Memory B cell (primary cell): ENCODE measurements at regions not wholly inside any gene's neighbourhood (a gene's known extent, or its start where the extent isn't known, plus 50 kb on each side); places are given as distances from the start of the nearest gene placed in this dataset.
"Not testable (repeated sequence)": the region's sequence is repeated elsewhere in the genome, so short reads cannot be mapped to it uniquely, and the experiment has no call there.

Experiments used
- ATAC-seq: fragments of 150-1000 bp; cut with Tn5 transposase; 2 replicates; pipeline ENCODE4 v1.10.0; 2021; ENCODE audit warnings: low read depth, mild to moderate bottlenecking, moderate library complexity
- DNase-seq, 2 donors: peaks; one replicate each; pipeline ENCODE4 v3.0.0; 2022; ENCODE audit warnings: low spot score in 2 of 2
- H3K27ac Mint-ChIP-seq: one replicate; pipeline ENCODE4 v1.8.0; 2022; ENCODE audit warnings: mild to moderate bottlenecking, moderate library complexity, mixed read lengths
- H3K27me3 Mint-ChIP-seq: one replicate; pipeline ENCODE4 v1.8.0; 2022; ENCODE audit warnings: mixed read lengths
- H3K36me3 Mint-ChIP-seq: one replicate; pipeline ENCODE4 v1.8.0; 2022; ENCODE audit warnings: mild to moderate bottlenecking, mixed read lengths
- H3K4me1 Mint-ChIP-seq: one replicate; pipeline ENCODE4 v1.8.0; 2022; ENCODE audit warnings: mixed read lengths
- H3K4me3 Mint-ChIP-seq: one replicate; pipeline ENCODE4 v1.8.0; 2022; ENCODE audit warnings: mild to moderate bottlenecking, moderate library complexity, mixed read lengths
- H3K9me3 Mint-ChIP-seq: one replicate; pipeline ENCODE4 v1.8.0; 2022; ENCODE audit warnings: mixed read lengths

DNA sequence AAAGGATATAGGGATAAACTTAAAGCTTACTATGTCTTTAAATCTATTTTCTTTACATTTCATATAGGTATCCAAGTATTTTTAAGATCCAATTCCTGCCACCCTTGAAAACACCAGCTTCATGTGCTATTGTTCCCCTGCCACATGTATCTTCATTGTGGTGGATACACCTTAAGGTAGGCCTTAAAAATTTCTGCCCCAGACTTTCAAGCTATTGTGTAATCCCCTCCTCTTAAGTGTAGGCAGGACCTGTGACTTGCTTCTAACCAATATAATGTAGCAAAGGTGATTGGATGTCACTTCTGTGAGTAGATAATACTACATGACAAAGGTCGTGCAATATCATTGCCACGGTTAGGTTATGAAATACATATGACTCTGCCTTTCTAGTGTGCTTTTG, 119.5 kb downstream of the RAD51AP2 start:
- DNase-seq, result no peak
- H3K27ac Mint-ChIP-seq, result no peak overlapping the region
- no peak for ATAC-seq
- H3K4me1 Mint-ChIP-seq, result no peaks in the 10 kb centered on the region
- H3K27me3 Mint-ChIP-seq, result peaks cover 1% of the 10 kb centered on the region
- H3K4me3 Mint-ChIP-seq, result no peak overlapping the region
- H3K9me3 Mint-ChIP-seq, result peaks cover 10% of the 10 kb centered on the region
- no peaks in the 10 kb centered on the region for H3K36me3 Mint-ChIP-seq

DNA sequence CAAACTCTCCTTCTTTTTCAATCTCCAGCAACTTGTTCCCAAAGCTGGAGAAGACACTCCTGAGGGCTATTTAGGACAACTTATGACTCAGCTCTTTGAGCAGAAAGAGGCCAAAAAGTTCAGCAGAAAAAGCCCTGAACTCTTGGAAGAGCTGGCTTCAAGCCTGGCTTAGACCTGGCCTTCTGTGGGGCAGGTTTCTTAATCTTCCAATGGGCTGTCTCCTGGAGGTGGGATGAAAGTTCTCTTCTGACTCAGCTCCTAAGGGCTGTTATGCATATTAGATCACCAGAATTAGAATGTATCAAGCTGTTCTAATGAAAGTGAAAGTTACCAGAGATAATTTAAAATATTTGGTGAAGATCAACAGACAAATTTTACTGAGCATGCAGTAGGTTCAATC, 129.4 kb downstream of the RAD51AP2 start:
- no peaks in the 10 kb centered on the region for H3K27me3 Mint-ChIP-seq
- ATAC-seq (no peak), DNase-seq (no peak)
- no peaks in the 10 kb centered on the region for H3K4me1 Mint-ChIP-seq
- H3K27ac Mint-ChIP-seq, result no peak overlapping the region
- H3K36me3 Mint-ChIP-seq, result no peaks in the 10 kb centered on the region
- H3K9me3 Mint-ChIP-seq, result peaks cover 4% of the 10 kb centered on the region
- H3K4me3 Mint-ChIP-seq, result no peak overlapping the region

DNA sequence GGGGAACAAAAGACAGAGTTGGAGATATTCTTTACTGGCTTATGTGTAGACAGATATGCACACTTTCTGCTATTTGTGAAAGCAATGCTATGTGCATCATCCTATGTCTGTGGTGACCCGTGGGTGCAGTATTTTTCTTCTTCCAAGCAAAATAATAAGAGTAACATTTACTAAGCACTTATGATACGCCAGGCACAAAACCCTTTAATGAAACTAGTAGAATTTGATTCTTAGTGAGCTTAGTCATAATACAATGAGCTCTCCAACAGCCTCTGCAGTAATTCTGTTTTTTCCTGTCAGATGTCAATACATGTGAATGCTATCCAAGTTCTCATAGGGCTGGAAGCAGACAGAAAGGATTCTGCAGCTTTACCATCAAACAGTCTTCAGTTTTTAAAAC, 130.6 kb downstream of the RAD51AP2 start:
- H3K27ac Mint-ChIP-seq, result no peak overlapping the region
- no peaks in the 10 kb centered on the region for H3K36me3 Mint-ChIP-seq
- H3K27me3 Mint-ChIP-seq, result no peaks in the 10 kb centered on the region
- no peaks in the 10 kb centered on the region for H3K4me1 Mint-ChIP-seq
- ATAC-seq (no peak), DNase-seq (no peak)
- H3K9me3 Mint-ChIP-seq, result peaks cover 4% of the 10 kb centered on the region
- no peak overlapping the region for H3K4me3 Mint-ChIP-seq

DNA sequence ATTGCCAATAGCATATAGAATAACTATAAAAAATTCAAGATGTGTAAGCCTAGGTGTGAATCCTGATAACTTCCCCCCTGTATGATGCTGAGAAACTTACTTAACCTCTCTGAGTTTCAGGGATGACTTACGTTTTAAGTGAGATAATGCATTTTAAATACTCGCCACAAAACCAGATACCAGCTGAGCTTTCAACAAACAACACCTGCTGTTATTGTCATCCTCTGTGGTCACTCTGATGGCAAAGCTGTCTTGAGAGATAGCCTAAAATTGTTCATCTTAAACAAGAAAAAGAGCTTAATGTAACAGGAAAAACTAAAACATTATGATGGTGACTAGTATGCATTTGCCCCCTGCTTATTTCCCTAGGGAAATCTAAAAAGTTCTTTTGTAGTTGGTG, 131.5 kb downstream of the RAD51AP2 start:
- Mint-ChIP-seq H3K4me3 (no peak overlapping the region), H3K36me3 (no peaks in the 10 kb centered on the region), H3K27ac (no peak overlapping the region), H3K9me3 (peaks cover 4% of the 10 kb centered on the region), H3K4me1 (no peaks in the 10 kb centered on the region), H3K27me3 (no peaks in the 10 kb centered on the region)
- DNase-seq (no peak), ATAC-seq (no peak)

DNA sequence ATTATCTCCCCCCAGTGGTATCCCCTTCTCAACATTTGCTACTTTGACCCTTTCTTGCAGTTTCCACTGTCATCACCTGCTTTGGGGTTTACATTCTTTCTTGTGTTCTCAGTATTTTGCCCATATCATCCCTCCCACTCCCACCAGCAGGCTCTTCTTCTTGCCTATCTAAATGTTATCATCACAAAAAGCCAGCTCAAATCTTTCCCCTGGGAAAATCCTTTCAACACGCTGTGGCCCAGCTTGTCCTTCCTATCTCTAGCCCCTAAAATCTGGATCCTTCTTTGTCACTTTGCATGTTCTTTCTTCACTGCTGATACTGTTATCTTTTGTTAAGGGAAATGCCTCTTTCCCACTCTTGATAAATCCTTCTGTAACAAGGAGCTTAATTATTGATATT, 138.2 kb downstream of the RAD51AP2 start:
- no peak overlapping the region for H3K27ac Mint-ChIP-seq
- H3K36me3 Mint-ChIP-seq, result no peaks in the 10 kb centered on the region
- peaks cover 17% of the 10 kb centered on the region for H3K27me3 Mint-ChIP-seq
- no peaks in the 10 kb centered on the region for H3K4me1 Mint-ChIP-seq
- H3K4me3 Mint-ChIP-seq, result no peak overlapping the region
- no peak for DNase-seq
- no peak for ATAC-seq
- peaks cover 1% of the 10 kb centered on the region for H3K9me3 Mint-ChIP-seq

DNA sequence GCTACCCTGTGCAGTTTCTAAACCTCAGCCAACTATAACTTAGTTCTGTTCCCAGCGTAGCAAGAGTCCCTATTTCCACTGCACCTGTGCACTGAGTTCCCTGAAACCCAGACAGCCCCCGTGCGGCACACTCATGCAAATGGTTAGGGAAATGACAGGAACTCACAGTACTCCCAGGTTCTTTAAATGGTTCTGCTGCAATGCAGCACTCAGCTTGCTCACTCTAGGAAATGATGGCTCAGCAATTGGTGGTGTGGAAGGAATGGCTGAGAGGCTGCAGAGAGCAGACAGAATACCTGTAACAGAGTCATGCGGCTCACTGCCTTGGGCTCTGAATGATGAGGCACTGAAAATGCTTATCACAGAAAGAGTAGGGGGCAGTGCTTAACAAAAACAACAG, 143.0 kb downstream of the RAD51AP2 start:
- Mint-ChIP-seq H3K27ac (no peak overlapping the region), H3K4me1 (no peaks in the 10 kb centered on the region), H3K9me3 (peaks cover 1% of the 10 kb centered on the region), H3K36me3 (no peaks in the 10 kb centered on the region), H3K4me3 (no peak overlapping the region), H3K27me3 (peaks cover 17% of the 10 kb centered on the region)
- DNase-seq (no peak), ATAC-seq (no peak)

DNA sequence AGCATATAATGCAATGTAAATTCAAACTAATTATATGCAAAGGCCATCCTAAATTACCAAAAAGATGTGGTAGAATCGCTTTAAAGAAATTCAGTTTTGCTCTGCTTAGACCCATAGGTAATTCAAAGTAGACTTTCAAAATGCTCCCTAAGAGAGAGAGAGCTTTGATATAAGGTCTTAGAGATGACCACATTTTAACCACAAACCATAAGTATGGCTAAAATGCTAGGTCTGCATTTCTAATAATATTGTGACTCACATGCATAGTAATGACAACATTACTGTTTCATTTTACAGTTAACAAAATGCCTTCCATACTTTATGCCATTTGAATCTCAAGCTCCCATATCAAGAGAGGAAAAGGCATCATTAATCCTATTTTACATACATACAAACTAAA, 144.5 kb downstream of the RAD51AP2 start:
- no peak overlapping the region for H3K27ac Mint-ChIP-seq
- DNase-seq, result no peak
- H3K4me1 Mint-ChIP-seq, result no peaks in the 10 kb centered on the region
- peaks cover 12% of the 10 kb centered on the region for H3K27me3 Mint-ChIP-seq
- H3K36me3 Mint-ChIP-seq, result peaks cover 4% of the 10 kb centered on the region
- no peak overlapping the region for H3K4me3 Mint-ChIP-seq
- peaks cover 5% of the 10 kb centered on the region for H3K9me3 Mint-ChIP-seq
- no peak for ATAC-seq

DNA sequence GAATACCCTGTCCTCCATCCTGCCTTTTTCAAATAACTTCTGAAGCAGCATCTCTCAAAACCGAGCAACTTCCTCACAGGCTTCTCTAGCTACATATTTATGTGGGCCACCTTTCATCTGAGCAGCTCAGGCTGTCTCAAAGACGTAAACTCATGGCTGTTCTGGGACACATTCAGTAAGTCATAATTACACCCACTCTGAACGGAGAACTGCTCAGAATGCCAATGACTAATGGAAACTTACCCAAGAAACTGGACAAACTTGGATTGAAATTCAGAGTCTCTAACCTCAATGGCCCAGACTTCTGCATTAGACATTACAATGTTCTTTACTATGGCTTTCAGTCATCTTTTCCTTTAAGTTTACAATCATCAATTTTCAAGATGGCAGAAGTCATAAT, 145.2 kb downstream of the RAD51AP2 start:
- ATAC-seq (no peak), DNase-seq (no peak)
- H3K36me3 Mint-ChIP-seq, result peaks cover 4% of the 10 kb centered on the region
- no peak overlapping the region for H3K27ac Mint-ChIP-seq
- H3K4me1 Mint-ChIP-seq, result no peaks in the 10 kb centered on the region
- no peak overlapping the region for H3K4me3 Mint-ChIP-seq
- H3K9me3 Mint-ChIP-seq, result peaks cover 5% of the 10 kb centered on the region
- peaks cover 8% of the 10 kb centered on the region for H3K27me3 Mint-ChIP-seq

DNA sequence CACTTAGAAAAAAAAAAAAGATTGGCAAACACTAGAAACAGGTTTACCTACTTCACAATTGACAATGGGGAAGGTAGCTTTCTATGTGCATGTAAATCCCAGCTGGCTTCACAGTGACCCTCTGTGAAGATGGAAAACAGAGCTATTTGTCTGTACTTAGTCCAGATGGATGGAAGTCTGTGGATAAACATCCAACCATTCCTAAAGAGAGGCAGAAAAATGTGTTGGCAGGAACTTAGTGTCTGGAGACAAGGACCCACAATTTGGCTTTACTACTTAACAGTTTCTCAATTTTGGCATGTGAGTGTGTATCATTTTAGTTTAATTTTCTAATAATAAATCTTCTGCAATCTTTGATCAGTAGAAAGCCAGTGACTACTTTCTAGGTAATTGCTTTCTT, 154.4 kb downstream of the RAD51AP2 start:
- peaks cover 16% of the 10 kb centered on the region for H3K9me3 Mint-ChIP-seq
- DNase-seq (no peak), ATAC-seq (no peak)
- H3K27me3 Mint-ChIP-seq, result peaks cover 4% of the 10 kb centered on the region
- H3K36me3 Mint-ChIP-seq, result peaks cover 1% of the 10 kb centered on the region
- H3K4me3 Mint-ChIP-seq, result no peak overlapping the region
- no peak overlapping the region for H3K27ac Mint-ChIP-seq
- no peaks in the 10 kb centered on the region for H3K4me1 Mint-ChIP-seq

DNA sequence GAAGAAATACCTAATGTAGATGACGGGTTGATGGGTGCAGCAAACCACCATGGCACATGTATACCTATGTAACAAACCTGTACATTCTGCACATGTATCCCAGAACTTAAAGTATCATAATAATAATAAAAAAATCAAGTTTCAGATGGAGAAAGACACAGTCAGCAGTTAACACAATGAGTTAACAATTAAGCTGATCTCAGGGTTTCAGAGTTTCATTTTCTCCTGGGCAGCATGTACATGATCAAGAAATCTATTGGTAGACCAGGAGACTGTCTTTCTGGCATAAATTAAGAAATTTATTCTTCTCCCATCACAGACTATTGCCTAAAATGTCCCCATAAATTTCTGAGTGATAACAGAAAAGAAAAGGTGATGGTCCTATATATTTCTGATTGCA, 155.3 kb downstream of the RAD51AP2 start:
- DNase-seq (no peak), ATAC-seq (no peak)
- peaks cover 15% of the 10 kb centered on the region for H3K9me3 Mint-ChIP-seq
- H3K4me3 Mint-ChIP-seq, result no peak overlapping the region
- peaks cover 1% of the 10 kb centered on the region for H3K36me3 Mint-ChIP-seq
- H3K27ac Mint-ChIP-seq, result no peak overlapping the region
- H3K4me1 Mint-ChIP-seq, result no peaks in the 10 kb centered on the region
- H3K27me3 Mint-ChIP-seq, result peaks cover 4% of the 10 kb centered on the region

DNA sequence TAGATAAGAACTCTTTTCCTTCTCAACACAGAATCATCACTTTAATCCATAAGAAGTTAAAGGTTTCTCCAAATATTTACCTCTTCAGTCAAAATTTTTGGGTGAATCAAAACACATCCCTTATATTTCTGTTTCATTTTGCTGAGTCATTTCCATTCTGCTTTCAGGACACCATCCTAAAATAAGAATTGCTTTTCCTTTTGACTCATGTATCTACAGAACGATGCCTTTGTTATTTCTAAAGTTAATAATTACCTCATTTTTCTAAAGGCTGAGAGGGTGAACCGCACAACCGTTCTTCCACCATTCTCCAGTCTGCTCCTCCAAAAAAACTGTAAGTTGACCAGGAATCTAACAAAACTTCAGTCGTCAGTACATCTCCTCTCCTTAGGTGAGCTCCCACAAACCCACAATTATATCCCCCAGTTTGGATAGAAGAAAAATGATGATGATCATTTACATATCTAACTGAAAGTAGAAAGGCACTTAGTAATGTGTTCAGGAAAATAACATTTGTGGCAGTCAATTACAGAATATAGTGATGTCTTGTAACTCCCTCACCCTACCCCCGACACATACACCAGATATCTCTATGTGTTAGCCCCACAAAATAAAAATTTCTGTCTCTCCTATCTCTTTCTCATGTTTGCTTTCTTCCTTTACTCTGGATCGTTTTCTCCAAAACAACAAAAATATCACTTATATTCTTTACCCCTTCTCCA, 162.5 kb downstream of the RAD51AP2 start:
- no peak for DNase-seq
- no peak overlapping the region for H3K27ac Mint-ChIP-seq
- no peaks in the 10 kb centered on the region for H3K36me3 Mint-ChIP-seq

DNA sequence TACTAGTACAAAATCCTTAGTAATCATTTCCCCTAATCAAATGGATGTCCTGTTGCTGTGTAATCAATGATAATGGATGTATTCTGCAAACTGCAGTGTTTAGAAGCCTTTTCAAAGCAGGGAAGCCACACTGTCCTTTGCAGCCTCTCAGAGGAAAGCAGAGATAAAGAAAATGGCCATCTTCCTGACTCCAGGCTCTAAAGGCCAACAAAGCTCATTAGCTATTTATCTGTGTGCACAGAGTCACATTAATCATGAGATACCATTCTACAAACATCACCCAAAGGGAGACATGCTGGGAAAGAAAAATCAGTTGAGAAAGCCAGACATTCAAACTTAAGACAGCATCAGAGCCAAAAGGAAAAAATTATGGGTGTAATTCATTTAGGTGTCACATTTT, 165.0 kb downstream of the RAD51AP2 start:
- Mint-ChIP-seq H3K9me3 (peaks cover 3% of the 10 kb centered on the region), H3K27me3 (peaks cover 2% of the 10 kb centered on the region), H3K4me1 (no peaks in the 10 kb centered on the region), H3K36me3 (no peaks in the 10 kb centered on the region), H3K4me3 (no peak overlapping the region), H3K27ac (no peak overlapping the region)
- ATAC-seq (no peak), DNase-seq (no peak)

More for the DNA sequence above, 162.5 kb downstream of the RAD51AP2 start:
- Mint-ChIP-seq H3K4me3 (no peak overlapping the region), H3K4me1 (no peaks in the 10 kb centered on the region), H3K27me3 (no peaks in the 10 kb centered on the region), H3K9me3 (peaks cover 7% of the 10 kb centered on the region)
- no peak for ATAC-seq

DNA sequence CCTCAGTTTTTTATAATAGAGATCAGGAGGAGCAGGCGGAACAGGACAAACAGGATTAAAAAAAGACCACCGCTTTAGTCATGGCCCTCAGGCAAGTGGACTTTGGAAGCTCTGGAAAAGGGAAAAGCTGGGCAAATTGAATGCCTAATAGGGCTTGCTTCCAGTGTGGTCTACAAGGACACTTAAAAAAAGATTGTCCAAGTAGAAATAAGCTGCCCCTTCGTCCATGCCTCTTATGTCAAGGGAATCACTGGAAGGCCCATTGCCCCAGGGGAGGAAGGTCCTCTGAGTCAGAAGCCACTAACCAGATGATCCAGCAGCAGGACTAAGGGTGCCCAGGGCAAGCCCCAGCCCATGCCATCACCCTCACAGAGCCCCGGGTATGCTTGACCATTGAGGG, 175.5 kb downstream of the RAD51AP2 start:
- H3K9me3 Mint-ChIP-seq, H3K27ac Mint-ChIP-seq, H3K4me3 Mint-ChIP-seq, ATAC-seq, DNase-seq, H3K4me1 Mint-ChIP-seq, H3K27me3 Mint-ChIP-seq, H3K36me3 Mint-ChIP-seq: not testable (repeated sequence)

DNA sequence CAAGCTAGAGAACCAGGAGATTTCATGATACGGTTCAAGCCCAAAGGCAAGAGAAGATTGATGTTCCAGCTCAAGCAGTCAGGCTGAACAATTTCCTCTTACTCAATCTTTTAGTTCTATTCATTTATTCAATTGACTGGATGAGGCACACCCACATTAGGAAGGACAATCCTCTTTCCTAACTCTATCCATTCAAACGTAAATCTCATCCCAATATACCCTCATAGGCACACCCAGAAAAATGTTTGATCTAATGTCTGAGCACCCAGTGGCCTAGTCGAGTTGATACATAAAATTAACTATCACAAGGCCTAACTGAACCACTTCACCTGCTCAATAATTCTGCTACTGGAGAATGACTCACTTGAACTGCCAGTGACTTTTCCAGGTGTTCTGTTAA, 180.7 kb downstream of the RAD51AP2 start:
- Mint-ChIP-seq H3K9me3 (no peaks in the 10 kb centered on the region), H3K27me3 (peaks cover 5% of the 10 kb centered on the region), H3K4me3 (no peak overlapping the region), H3K27ac (no peak overlapping the region), H3K36me3 (no peaks in the 10 kb centered on the region), H3K4me1 (no peaks in the 10 kb centered on the region)
- DNase-seq, result no peak
- ATAC-seq, result no peak

DNA sequence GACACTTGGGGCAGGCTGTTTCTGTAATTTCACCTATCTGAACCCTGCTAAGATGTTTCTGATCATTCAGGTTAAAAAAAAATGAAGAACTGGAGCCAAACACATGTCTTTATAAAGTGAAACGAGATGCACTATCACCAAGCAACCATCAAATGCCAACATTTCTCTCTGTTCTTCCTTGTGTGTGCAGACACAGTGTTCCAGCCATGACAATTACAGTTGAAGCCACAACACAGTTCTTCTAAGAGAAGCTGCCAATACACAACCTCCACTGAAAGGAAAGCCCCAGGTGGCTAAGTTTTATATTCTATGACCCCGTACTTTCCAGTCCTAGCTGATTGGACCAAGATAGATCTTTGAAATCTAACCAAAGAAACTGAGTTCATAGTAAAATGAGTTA, 181.8 kb downstream of the RAD51AP2 start:
- peaks cover 5% of the 10 kb centered on the region for H3K27me3 Mint-ChIP-seq
- no peak for ATAC-seq
- H3K36me3 Mint-ChIP-seq, result no peaks in the 10 kb centered on the region
- H3K4me3 Mint-ChIP-seq, result no peak overlapping the region
- no peak for DNase-seq
- H3K27ac Mint-ChIP-seq, result no peak overlapping the region
- H3K4me1 Mint-ChIP-seq, result no peaks in the 10 kb centered on the region
- no peaks in the 10 kb centered on the region for H3K9me3 Mint-ChIP-seq
